ENCODE measurements at regions not wholly inside any gene's neighbourhood (a gene's known extent, or its start where the extent isn't known, plus 50 kb on each side); places are given as distances from the start of the nearest gene placed in this dataset.

DNA sequence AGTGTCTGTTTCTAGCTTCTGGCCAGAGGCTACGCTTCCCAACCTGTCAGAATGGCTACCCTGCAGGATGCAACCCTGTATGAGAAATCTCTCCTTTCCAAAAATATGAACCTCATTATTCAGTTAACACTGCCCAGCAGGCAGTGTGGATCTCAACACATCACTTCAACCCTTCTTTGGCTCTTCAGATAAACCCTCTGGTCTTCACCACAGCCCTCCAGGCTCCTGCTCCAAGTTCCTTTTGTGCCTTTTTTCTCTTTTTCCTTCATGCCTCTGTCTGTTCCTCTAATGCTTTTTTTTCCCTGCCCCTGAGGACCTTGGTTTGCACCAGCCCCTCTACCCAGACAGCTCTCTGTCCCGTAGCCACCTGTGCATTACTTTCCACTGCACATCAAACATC lies 207.4 kb downstream of the MYLK4 start:
- FAIRE-seq: no peak
- in situ Hi-C loops (cut with HindIII; ENCODE audit: extremely low pct_ligation_motif_present, low pct_unique_long_range_greater_than_20kb): no loop called here
- WGBS (ENCODE audit: low lambda C conversion rate): 54% methylated on average over 2 of the region's 2 CpGs

More for the DNA sequence above, 207.4 kb downstream of the MYLK4 start:
- H3K4me1 ChIP-seq (ENCODE audit: insufficient read depth, low read length): peaks cover 18% of the 10 kb centered on the region
- DNase-seq (ENCODE audit: low spot score) (no peak), ATAC-seq (peak; percentile 36; the same call in 2 of the 3 replicates)
- no peaks in the 10 kb centered on the region for H3K79me2 ChIP-seq (ENCODE audit: insufficient read depth, low read length)
- H3K4me2 ChIP-seq (ENCODE audit: low read depth, low read length): peak overlapping the region; percentile 48
- H3K27me3 ChIP-seq (ENCODE audit: control insufficient read depth in 1 of 2, insufficient read depth in 2 of 2, low read length in 2 of 2): peaks cover 0 to 10% of the 10 kb centered on the region in 2 experiments; a peak in 2 of 5 replicates
- no TSS peak for BruUV-seq (replicated peaks)
- no peak overlapping the region for H3K27ac ChIP-seq (ENCODE audit: extremely low read length, insufficient read depth, low read length)
- H3K9me3 ChIP-seq (ENCODE audit: low read length): no peaks in the 10 kb centered on the region
- no peak overlapping the region for H2AFZ ChIP-seq (ENCODE audit: low read length)
- H3K36me3 ChIP-seq (replicated peaks in 1 of 2; ENCODE audit: control insufficient read depth in 1 of 2, insufficient read depth in 2 of 2, low read length in 2 of 2): no peaks in the 10 kb centered on the region
- H4K20me1 ChIP-seq (ENCODE audit: insufficient read depth, low read length): no peaks in the 10 kb centered on the region
- TF ChIP-seq JDP2 (CRISPR knock-in tag; IDR thresholded peaks at IDR 0.05; ENCODE audit: borderline replicate concordance) (no peak), NFRKB (IDR thresholded peaks at IDR 0.05) (no peak), ZNF530 (CRISPR knock-in tag; IDR thresholded peaks at IDR 0.05; ENCODE audit: low read depth) (no peak), CCDC6 (CRISPR knock-in tag; IDR thresholded peaks at IDR 0.05) (no peak), HNF4G (IDR thresholded peaks at IDR 0.05; ENCODE audit: borderline replicate concordance, low read depth, low read length) (no peak), HNF4G (CRISPR knock-in tag; IDR thresholded peaks at IDR 0.05; ENCODE audit: borderline replicate concordance, low read depth) (no peak), ZNF562 (CRISPR knock-in tag; IDR thresholded peaks at IDR 0.05; ENCODE audit: borderline replicate concordance) (no peak), ATRX (CRISPR knock-in tag; IDR thresholded peaks at IDR 0.05; ENCODE audit: borderline replicate concordance) (no peak), ZNF143 (CRISPR knock-in tag; IDR thresholded peaks at IDR 0.05) (no peak), KLF9 (CRISPR knock-in tag; IDR thresholded peaks at IDR 0.05; ENCODE audit: low read depth) (no peak), MIER2 (CRISPR knock-in tag; IDR thresholded peaks at IDR 0.05) (no peak), ZNF703 (CRISPR knock-in tag; IDR thresholded peaks at IDR 0.05; ENCODE audit: borderline replicate concordance) (no peak)
- TF ChIP-seq, protein P1, sequence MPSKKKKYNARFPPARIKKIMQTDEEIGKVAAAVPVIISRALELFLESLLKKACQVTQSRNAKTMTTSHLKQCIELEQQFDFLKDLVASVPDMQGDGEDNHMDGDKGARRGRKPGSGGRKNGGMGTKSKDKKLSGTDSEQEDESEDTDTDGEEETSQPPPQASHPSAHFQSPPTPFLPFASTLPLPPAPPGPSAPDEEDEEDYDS (CRISPR knock-in tag; IDR thresholded peaks at IDR 0.05): no peak
- TF ChIP-seq, protein P2, sequence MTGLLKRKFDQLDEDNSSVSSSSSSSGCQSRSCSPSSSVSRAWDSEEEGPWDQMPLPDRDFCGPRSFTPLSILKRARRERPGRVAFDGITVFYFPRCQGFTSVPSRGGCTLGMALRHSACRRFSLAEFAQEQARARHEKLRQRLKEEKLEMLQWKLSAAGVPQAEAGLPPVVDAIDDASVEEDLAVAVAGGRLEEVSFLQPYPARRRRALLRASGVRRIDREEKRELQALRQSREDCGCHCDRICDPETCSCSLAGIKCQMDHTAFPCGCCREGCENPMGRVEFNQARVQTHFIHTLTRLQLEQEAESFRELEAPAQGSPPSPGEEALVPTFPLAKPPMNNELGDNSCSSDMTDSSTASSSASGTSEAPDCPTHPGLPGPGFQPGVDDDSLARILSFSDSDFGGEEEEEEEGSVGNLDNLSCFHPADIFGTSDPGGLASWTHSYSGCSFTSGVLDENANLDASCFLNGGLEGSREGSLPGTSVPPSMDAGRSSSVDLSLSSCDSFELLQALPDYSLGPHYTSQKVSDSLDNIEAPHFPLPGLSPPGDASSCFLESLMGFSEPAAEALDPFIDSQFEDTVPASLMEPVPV (CRISPR knock-in tag; IDR thresholded peaks at IDR 0.05): no peak
- TF ChIP-seq, protein P3, sequence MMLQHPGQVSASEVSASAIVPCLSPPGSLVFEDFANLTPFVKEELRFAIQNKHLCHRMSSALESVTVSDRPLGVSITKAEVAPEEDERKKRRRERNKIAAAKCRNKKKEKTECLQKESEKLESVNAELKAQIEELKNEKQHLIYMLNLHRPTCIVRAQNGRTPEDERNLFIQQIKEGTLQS (CRISPR knock-in tag; IDR thresholded peaks at IDR 0.05): no peak
- TF ChIP-seq, protein P4, sequence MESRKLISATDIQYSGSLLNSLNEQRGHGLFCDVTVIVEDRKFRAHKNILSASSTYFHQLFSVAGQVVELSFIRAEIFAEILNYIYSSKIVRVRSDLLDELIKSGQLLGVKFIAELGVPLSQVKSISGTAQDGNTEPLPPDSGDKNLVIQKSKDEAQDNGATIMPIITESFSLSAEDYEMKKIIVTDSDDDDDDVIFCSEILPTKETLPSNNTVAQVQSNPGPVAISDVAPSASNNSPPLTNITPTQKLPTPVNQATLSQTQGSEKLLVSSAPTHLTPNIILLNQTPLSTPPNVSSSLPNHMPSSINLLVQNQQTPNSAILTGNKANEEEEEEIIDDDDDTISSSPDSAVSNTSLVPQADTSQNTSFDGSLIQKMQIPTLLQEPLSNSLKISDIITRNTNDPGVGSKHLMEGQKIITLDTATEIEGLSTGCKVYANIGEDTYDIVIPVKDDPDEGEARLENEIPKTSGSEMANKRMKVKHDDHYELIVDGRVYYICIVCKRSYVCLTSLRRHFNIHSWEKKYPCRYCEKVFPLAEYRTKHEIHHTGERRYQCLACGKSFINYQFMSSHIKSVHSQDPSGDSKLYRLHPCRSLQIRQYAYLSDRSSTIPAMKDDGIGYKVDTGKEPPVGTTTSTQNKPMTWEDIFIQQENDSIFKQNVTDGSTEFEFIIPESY (CRISPR knock-in tag; IDR thresholded peaks at IDR 0.05): no peak
- no peak overlapping the region for H3K4me3 ChIP-seq (replicated peaks in 1 of 3; ENCODE audit: insufficient read depth in 1 of 3, low read depth in 2 of 3, low read length in 3 of 3)
- ChIA-PET POLR2A (interaction anchor here (1.0 kb wide), 1 partner anchor 29 kb away, joined by 6 read pairs; no protein-coding TSS in a partner anchor), CTCF (ENCODE audit: low intra/inter-chr PET ratio, low total read pairs) (no interaction called here)
- no peak overlapping the region for H3K9ac ChIP-seq (ENCODE audit: insufficient read depth, low read depth, low read length)
- intact Hi-C loops (cut with micrococcal nuclease; ENCODE audit: unreplicated experiment): loop anchor here (2.0 kb wide), 1 partner anchor 21 kb away; no protein-coding TSS in a partner anchor
